H1 (cell line): ENCODE measurements at regions not wholly inside any gene's neighbourhood (a gene's known extent, or its start where the extent isn't known, plus 50 kb on each side); places are given as distances from the start of the nearest gene placed in this dataset.

Experiments used
- TF ChIP-seq, protein P1 (sequence below): IDR thresholded peaks from 2 replicates; pipeline ENCODE4 v1.6.1; 2011; ENCODE audit warnings: low read depth, mild to moderate bottlenecking, low read length; ENCODE audit not compliant: insufficient read depth

- TF ChIP-seq, protein P1, sequence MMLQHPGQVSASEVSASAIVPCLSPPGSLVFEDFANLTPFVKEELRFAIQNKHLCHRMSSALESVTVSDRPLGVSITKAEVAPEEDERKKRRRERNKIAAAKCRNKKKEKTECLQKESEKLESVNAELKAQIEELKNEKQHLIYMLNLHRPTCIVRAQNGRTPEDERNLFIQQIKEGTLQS, result no peak
Measured at GRCh38 chr5:128667152-128667551, 129.1 kb upstream of the FBN2 start (continued).
